HG02571 (cell line): ENCODE measurements at regions not wholly inside any gene's neighbourhood (a gene's known extent, or its start where the extent isn't known, plus 50 kb on each side); places are given as distances from the start of the nearest gene placed in this dataset.
"Not testable (repeated sequence)": the region's sequence is repeated elsewhere in the genome, so short reads cannot be mapped to it uniquely, and the experiment has no call there.

ENCODE experiments used
- ATAC-seq: cut with Tn5 transposase; IDR thresholded peaks from one replicate; pipeline ENCODE4 v1.9.1; 2021; ENCODE audit warnings: mild to moderate bottlenecking, moderate library complexity; ENCODE audit not compliant: unreplicated experiment

DNA sequence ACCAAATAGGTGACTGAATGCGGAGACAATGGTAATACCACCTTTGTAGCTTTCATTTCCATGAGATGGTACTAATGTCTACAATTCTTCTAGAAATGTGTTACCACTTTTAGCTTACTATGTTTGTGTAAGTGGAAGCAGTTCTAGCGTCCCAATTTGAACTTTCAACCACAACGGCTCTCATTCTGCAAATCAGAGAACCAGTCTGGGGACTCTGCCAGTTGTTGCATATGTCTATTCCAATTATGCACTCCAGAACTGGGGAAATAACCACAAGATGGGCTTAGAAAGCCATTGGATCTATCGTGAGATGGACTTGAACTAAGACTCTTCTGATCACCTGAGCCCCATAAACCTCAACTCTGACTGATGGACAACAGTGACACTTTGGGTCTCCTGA is 862.3 kb downstream of the SLITRK1 start:
- no peak for ATAC-seq

DNA sequence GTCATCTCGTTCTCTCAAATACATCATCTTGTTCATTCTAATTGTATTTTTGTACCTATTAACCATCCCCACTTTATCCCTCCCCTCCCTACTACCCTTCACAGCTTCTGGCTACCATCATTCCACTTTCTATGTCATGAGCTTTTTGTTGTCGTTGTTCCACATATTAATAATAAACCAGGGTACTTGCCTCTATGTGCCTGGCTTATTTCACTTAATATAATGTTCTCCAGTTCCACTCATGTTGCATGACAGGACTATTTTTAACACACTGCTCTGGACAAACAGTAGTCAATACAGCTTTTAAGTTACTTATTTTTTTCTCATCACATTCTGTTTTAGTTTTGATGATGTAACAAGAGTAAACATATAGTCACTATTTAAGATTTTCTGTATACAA is 872.3 kb downstream of the SLITRK1 start:
- ATAC-seq: no peak

DNA sequence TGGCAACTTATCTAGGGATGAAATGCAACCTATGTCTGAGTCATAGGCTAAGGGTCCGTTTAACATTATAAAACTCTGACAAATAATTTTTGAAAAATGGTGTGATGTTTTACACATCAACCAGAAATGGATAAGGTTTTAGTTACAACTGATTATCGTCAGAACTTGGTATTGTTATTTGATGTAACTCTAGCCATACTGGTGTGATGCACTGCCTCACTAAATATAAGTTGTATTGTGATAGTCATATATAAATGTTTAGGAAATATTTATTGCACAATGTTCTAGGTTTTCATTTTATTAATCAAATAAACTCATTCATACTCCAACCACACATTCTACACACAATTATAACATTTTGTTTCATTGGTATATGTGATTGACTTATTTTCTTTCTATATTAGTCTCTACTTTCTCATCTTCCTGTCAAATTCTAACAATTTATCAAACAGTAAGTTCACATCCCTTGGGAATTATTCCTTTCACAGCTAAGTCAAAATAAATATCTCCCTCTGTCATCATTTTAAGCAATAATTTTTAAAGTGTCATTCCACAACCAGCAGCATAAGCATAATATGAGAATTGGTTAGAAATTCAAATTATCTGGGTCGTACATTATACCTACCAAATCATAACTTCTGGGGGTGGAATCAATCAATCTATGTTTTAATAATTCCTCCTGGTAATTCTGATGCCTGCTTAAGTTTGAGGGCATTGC is 873.9 kb downstream of the SLITRK1 start:
- no peak for ATAC-seq

DNA sequence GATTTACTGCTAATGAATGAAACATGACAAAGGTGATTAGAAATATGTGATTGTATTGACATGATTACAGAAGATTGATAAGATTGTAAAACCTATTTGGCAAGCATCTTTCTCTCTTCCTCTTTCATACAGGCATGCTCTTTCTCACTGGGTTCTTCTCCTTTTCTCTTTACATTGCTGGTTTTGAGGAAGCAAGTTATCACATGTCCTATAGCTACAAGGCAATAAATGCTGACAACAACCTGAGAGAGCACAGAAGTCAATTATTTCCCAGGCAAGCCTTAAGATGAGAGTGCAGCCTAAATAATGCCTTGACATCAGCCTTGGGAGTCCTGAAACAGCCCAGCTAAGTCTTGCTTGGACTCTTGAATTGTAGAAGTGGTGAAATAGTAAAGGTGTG is 875.0 kb downstream of the SLITRK1 start:
- no peak for ATAC-seq

DNA sequence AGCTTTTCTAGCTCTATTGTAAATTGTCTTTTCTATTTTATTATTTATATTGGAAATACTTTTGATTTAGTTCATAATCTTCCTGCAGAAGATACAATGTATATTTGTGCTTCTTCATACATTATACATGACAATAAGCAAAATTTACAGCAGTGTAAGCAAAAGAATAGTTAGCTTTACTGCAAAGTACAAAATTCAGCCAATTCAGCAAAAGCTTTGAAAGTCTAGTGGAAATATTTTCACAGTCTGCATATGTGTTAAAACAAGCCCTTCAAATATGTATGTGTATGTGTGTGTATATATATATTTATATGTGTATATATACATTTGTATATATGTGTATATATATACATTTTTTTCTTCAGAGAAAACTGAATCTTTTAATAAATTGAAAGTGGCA is 879.1 kb downstream of the SLITRK1 start:
- ATAC-seq: no peak

- ATAC-seq: no peak
Observed at GRCh38 chr13:82993417-82993816, 888.9 kb downstream of the SLITRK1 start.

DNA sequence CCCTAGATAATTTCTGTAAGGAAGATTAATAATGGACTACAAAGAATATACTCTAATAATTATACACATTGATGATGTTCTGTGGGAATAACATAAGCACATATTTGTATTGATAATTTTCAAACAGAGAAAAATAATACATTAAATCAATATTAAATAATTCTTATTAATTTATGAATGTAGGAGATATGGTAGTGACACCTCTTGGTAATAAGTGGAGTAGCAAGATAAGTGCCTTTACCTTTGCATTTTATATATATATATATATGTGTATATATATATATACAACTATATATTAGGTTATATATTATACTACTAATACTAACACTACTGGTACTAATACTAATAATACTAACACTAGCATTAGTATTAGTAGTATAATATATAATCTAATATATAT is 905.8 kb downstream of the SLITRK1 start:
- no peak for ATAC-seq

DNA sequence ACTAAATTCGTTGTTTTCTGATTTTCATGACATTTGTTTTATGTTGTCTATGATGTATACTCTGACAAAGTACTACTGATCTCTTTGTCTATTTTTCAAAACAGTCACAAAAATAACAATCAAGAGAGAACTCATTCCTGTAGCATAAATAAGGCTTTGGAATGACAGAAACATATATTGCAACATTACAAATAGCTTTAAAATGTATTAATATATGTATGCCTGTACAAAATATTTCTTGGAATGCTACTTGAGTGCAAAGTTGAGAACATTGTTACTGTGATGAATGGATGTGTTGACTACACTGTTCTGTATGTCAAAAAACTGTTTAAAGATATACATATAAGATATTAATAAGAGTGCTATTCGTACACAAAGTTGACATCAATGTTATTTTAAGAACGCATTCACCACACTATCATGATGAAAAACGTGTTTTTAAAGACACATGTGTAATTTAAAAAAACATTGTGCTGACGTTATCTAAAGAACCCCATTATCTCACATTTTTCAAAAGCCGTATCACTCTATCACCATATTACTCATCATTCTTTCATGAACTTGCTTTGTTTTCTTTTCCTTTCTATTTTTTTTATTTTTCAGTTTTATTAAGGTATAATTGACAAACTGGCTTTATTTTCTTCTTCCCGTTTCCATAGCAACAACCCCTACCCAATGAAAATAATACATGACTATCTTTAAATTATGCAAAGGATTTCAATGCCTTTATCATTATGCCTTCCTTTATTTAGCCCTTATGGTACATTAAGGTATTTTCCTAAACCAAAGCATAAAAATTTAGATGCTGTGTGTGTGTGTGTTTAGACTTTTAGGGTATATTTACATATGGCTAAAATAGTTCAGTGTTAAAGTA is 918.8 kb downstream of the SLITRK1 start:
- ATAC-seq: no peak

DNA sequence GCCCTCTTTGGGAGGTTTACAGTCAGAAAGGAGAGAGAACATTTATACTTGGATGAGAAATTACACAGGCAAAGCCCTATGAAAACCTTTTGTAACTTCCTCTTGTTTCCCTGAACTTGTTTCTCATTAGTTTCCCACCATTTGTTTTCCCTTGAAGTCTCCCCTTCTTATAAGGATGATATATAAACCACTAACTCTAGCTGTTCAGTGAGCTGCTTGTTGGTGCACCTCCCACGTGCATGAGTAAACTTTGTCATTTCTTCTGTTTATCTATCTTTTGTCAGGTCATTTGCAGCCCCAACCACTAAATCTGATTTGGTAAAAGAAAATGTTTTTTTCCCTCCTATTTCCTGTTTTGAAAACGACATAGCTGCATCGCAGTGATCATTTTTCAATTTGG is 919.9 kb downstream of the SLITRK1 start:
- ATAC-seq: no peak

- ATAC-seq: no peak
Observed at GRCh38 chr13:82961757-82962156, 920.5 kb downstream of the SLITRK1 start.

DNA sequence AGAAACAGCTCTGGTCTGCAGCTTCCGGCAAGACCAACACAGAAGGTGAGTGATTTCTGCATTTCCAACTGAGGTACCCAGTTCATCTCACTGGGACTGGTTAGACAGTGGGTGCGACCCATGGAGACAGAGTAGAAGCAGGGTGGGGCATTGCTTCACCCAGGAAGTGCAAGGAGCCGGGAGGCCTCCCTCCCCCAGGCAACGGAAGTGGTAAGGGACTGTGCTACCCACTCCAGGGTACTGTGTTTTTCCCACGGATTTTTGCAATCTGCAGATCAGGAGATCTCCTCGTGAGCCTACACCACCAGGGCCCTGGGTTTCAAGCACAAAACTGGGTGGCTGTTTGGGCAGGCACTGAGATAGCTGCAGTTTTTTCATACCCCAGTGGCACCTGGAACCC is 929.9 kb downstream of the SLITRK1 start:
- not testable (repeated sequence) for ATAC-seq

- no peak for ATAC-seq
Observed at GRCh38 chr13:82947683-82948082, 934.6 kb downstream of the SLITRK1 start.

GRCh38 chr13:82947191-82947621 is 935.1 kb downstream of the SLITRK1 start:
- ATAC-seq: no peak

DNA sequence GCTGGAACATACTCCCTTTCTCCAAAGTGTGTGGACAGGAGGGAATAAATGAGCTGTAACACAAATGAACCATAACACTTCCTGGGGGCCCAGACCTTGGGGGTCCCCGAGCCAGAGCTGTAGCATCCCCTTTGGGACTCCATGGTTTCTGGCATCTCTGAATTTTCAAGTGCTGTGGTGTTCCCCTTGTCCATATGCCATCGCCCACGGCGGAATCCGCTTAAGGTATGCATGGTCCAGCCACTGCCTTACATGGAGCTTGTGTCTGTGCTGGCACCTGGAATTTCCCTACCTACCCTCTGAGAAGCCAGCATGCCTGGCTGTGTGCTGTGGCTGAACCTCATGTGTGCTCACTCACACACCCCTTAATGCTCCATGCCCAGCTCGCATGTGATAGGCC is 943.6 kb downstream of the SLITRK1 start:
- no peak for ATAC-seq

GRCh38 chr13:82934000-82934399 is 948.3 kb downstream of the SLITRK1 start:
- no peak for ATAC-seq

- no peak for ATAC-seq
Observed at GRCh38 chr13:82925114-82925513, 957.2 kb downstream of the SLITRK1 start.

- no peak for ATAC-seq
Observed at GRCh38 chr13:82917984-82918383, 964.3 kb downstream of the SLITRK1 start.

- ATAC-seq: no peak
Observed at GRCh38 chr13:82912564-82912963, 969.7 kb downstream of the SLITRK1 start.

GRCh38 chr13:82905071-82905470 is 977.2 kb downstream of the SLITRK1 start:
- ATAC-seq: no peak

DNA sequence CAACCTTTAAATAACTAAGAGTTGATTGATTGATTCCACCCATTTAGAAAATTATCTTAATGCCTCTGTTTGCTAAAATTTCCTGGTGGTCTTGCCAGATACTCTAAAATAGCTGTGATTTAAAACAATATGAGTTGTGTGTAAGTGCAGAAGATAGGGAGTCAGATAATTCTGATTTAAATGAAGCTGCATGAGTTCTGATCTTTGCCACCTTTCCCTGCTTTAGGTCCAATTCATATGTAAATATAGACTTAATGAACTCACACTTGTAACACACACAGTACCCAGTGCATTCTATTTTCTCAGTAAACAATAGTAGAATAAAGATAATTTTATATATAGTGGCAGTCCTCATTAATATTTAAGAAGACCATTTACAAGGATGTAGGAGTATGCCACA is 981.8 kb downstream of the SLITRK1 start:
- no peak for ATAC-seq

DNA sequence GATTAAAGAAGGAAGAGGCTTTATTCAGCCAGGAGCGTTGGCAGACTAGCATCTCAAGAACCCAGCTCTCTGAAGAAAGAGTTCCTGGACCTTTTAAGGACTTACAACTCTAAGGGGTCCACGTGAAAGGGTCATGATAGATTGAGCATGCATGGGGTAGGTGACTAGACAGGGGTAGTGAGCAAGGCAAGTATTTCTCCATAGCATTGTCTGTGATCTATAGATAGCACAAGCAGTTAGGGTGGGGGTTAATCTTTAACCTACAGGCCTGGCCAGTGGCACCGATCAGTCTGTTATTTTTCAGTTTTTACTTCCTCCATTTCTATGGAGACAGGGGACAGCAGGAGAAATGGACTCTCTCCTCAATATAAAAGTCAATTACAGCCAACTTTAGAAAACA is 983.7 kb downstream of the SLITRK1 start:
- ATAC-seq: no peak

DNA sequence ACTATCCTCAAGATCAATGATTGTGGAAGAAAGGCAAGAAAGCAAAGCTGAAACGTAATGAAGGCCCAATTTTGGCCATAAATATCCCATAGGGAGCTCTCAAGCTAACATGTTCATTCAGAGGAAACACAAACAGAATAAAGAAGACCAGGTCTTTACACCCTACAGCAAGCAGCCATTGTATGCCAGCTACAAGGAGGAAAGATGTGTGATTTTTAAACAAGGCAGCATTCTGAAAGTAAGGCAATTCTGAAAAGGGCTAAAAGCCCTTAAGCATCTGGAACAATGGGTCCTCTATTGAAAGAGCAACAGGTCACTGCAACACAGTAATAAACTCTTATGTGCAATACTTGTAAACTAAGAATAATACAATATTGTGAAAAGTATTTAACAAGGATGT is 1002.4 kb downstream of the SLITRK1 start:
- ATAC-seq: no peak
